GM06990 (cell line): ENCODE measurements at regions not wholly inside any gene's neighbourhood (a gene's known extent, or its start where the extent isn't known, plus 50 kb on each side); places are given as distances from the start of the nearest gene placed in this dataset.

Source experiments
- DNase-seq: peaks from one replicate; pipeline ENCODE4 v3.0.0-alpha.2; 2011; ENCODE audit not compliant: insufficient read length; ENCODE audit errors: extremely low read depth
- H3K27me3 ChIP-seq: replicated peaks from 2 replicates; pipeline ENCODE4 v1.6.0; 2011; ENCODE audit warnings: low read length; ENCODE audit not compliant: control insufficient read depth, insufficient read depth
- H3K36me3 ChIP-seq: 2 replicates; pipeline ENCODE4 v1.5.1; 2011; ENCODE audit warnings: low read length; ENCODE audit not compliant: control insufficient read depth, insufficient read depth
- H3K4me3 ChIP-seq: replicated peaks from 2 replicates; pipeline ENCODE4 v1.5.1; 2011; ENCODE audit warnings: low read depth, mild to moderate bottlenecking, control low read depth, low read length
- CTCF ChIP-seq: IDR thresholded peaks from 2 replicates; pipeline ENCODE4 v1.5.1; 2011; ENCODE audit warnings: low read length, control low read depth, mild to moderate bottlenecking, inconsistent platforms; ENCODE audit not compliant: insufficient read depth, poor library complexity, severe bottlenecking

GRCh38 chr5:91562922-91563321 lies 179.8 kb upstream of the ARRDC3 start:
- TF ChIP-seq CTCF = no peak
- Histone ChIP-seq H3K36me3 (no peaks in the 10 kb centered on the region), H3K27me3 (no peaks in the 10 kb centered on the region), H3K4me3 (no peak overlapping the region)
- DNase-seq = no peak

- H3K36me3 ChIP-seq = no peaks in the 10 kb centered on the region
- no peak for TF ChIP-seq CTCF
- no peaks in the 10 kb centered on the region for H3K27me3 ChIP-seq
- no peak overlapping the region for H3K4me3 ChIP-seq
- no peak for DNase-seq
Observed at GRCh38 chr5:91541696-91542095, 158.6 kb upstream of the ARRDC3 start.

- Histone ChIP-seq H3K27me3 (no peaks in the 10 kb centered on the region), H3K4me3 (no peak overlapping the region), H3K36me3 (no peaks in the 10 kb centered on the region)
- DNase-seq = no peak
- TF ChIP-seq CTCF = no peak
Observed at GRCh38 chr5:91538179-91538578, 155.1 kb upstream of the ARRDC3 start.

GRCh38 chr5:91535499-91535898 lies 152.4 kb upstream of the ARRDC3 start:
- no peak for TF ChIP-seq CTCF

GRCh38 chr5:91534332-91534731 lies 151.2 kb upstream of the ARRDC3 start:
- H3K4me3 ChIP-seq = no peak overlapping the region
- TF ChIP-seq CTCF = no peak
- DNase-seq = no peak
- H3K27me3 ChIP-seq = no peaks in the 10 kb centered on the region
- no peaks in the 10 kb centered on the region for H3K36me3 ChIP-seq

More at GRCh38 chr5:91535499-91535898, 152.4 kb upstream of the ARRDC3 start:
- no peak for DNase-seq
- no peaks in the 10 kb centered on the region for H3K36me3 ChIP-seq
- no peaks in the 10 kb centered on the region for H3K27me3 ChIP-seq
- no peak overlapping the region for H3K4me3 ChIP-seq

- Histone ChIP-seq H3K36me3 (no peaks in the 10 kb centered on the region), H3K4me3 (no peak overlapping the region), H3K27me3 (no peaks in the 10 kb centered on the region)
- no peak for DNase-seq
- no peak for TF ChIP-seq CTCF
Observed at GRCh38 chr5:91532779-91533178, 149.7 kb upstream of the ARRDC3 start.
